ENCODE measurements at regions not wholly inside any gene's neighbourhood (a gene's known extent, or its start where the extent isn't known, plus 50 kb on each side); places are given as distances from the start of the nearest gene placed in this dataset.

DNA sequence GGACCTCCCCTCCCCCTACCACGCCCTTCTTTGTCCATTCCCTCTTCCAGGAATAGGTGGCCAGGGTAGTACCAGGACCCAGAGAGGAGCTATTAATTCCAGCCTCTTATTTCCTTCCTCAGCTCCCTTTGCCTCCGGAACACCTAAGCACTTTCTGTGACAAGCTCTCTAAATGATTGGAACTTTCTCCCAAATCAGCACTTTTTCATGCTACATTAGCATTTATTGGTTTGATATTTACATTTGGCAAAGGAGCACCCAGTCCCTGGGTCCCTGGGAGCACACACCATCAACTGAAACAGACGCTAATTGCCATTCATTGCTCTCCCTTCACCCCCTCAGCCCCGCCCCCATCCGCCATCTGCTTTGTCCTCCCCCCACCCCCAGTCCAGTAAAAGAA, 182.0 kb upstream of the BCOR start:
- H3K4me3 Mint-ChIP-seq (ENCODE audit: unreplicated experiment), result no peak overlapping the region
- TF ChIP-seq, protein P1, sequence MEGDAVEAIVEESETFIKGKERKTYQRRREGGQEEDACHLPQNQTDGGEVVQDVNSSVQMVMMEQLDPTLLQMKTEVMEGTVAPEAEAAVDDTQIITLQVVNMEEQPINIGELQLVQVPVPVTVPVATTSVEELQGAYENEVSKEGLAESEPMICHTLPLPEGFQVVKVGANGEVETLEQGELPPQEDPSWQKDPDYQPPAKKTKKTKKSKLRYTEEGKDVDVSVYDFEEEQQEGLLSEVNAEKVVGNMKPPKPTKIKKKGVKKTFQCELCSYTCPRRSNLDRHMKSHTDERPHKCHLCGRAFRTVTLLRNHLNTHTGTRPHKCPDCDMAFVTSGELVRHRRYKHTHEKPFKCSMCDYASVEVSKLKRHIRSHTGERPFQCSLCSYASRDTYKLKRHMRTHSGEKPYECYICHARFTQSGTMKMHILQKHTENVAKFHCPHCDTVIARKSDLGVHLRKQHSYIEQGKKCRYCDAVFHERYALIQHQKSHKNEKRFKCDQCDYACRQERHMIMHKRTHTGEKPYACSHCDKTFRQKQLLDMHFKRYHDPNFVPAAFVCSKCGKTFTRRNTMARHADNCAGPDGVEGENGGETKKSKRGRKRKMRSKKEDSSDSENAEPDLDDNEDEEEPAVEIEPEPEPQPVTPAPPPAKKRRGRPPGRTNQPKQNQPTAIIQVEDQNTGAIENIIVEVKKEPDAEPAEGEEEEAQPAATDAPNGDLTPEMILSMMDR (IDR thresholded peaks at IDR 0.05), result no peak
- H3K4me1 Mint-ChIP-seq (ENCODE audit: low read depth), result peaks cover 17% of the 10 kb centered on the region
- H3K27ac Mint-ChIP-seq (ENCODE audit: unreplicated experiment), result no peak overlapping the region
- DNase-seq (ENCODE audit: low spot score), result no peak
- no peaks in the 10 kb centered on the region for H3K36me3 Mint-ChIP-seq (ENCODE audit: low read depth)
- H3K9me3 Mint-ChIP-seq (ENCODE audit: low read depth), result peaks cover 18% of the 10 kb centered on the region
- H3K27me3 Mint-ChIP-seq (ENCODE audit: low read depth), result no peaks in the 10 kb centered on the region

DNA sequence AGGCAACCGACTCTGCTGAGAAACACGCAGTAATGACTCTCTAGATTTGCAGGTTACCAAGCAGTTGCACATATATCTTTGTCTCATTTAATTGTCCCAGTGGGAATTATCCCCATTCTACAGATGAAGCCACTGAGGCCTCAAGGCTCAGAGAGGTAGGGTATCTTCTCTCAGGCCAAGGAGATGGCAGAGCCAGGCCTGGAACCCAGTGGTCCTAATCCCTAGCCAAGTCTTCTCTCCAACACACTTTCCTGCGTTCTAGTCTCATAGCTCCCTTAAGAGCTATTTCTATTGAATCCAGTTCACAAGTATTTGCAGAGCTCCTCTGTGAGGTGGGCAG, 181.3 kb upstream of the BCOR start:
- TF ChIP-seq, protein P1 (IDR thresholded peaks at IDR 0.05), result no peak
- Mint-ChIP-seq H3K27me3 (ENCODE audit: low read depth) (no peaks in the 10 kb centered on the region), H3K27ac (ENCODE audit: unreplicated experiment) (no peak overlapping the region), H3K9me3 (ENCODE audit: low read depth) (peaks cover 17% of the 10 kb centered on the region), H3K4me1 (ENCODE audit: low read depth) (peaks cover 17% of the 10 kb centered on the region), H3K4me3 (ENCODE audit: unreplicated experiment) (no peak overlapping the region), H3K36me3 (ENCODE audit: low read depth) (no peaks in the 10 kb centered on the region)
- no peak for DNase-seq (ENCODE audit: low spot score)

DNA sequence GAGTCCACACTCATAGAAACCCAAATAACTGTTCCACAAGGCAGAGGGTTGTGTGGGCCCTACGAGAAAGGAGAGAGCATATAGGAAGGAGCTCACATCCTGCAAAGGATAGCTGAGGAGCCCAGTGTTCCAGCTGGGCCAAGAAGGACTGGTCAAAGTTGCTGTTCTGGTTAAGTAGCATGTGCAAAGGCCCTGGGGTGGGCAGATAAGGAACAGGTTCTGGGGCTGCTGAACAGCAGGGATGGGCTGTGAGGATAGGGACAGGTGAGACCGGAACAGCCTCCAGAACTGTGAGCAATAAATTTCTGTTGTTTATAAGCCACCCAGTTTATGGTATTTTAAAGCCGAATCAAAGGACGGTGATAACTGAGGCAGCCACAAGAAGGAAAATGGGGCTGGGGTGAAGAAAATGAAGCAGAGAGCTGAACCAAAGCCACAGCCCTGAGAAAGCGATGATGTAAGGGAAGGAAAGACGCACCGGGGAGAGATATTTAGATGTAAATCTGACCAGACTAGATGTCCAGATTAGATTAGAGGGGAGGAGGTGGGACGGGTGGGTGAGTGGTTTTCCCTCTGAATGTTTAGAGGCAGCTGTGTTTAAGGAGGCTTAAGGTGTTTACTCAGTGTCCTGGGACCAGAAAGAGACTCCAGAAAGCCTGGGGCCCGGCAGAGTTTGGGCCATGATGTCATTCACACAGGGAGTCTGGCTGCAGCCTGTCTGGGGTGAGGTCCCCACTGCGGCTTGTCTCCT, 180.8 kb upstream of the BCOR start:
- Mint-ChIP-seq H3K27ac (ENCODE audit: unreplicated experiment) (no peak overlapping the region), H3K27me3 (ENCODE audit: low read depth) (no peaks in the 10 kb centered on the region), H3K4me3 (ENCODE audit: unreplicated experiment) (no peak overlapping the region), H3K36me3 (ENCODE audit: low read depth) (no peaks in the 10 kb centered on the region), H3K4me1 (ENCODE audit: low read depth) (peaks cover 14% of the 10 kb centered on the region), H3K9me3 (ENCODE audit: low read depth) (peaks cover 17% of the 10 kb centered on the region)
- TF ChIP-seq, protein P1 (IDR thresholded peaks at IDR 0.05), result no peak
- peak; percentile 44 for DNase-seq (ENCODE audit: low spot score)

DNA sequence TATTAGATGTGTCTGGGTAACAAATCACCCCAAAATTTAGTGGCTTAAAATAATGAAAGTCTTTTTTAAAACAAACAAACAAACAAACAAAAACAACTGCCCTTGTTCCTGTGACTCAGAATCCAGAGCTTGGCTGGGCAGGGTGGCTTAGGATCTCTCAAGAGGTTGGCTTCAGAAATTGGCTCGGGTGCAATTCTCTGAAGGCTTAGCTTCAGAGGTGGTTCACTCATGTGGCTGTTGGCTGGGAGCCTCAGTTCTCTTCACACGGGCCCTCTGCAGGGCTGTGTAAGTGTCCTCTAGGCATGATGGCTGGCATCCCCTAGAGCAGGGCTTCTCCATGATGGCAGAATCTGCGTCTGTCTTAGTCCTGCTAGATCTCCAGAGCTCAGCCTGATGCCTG, 179.9 kb upstream of the BCOR start:
- DNase-seq (ENCODE audit: low spot score), result no peak
- H3K4me3 Mint-ChIP-seq (ENCODE audit: unreplicated experiment), result no peak overlapping the region
- H3K9me3 Mint-ChIP-seq (ENCODE audit: low read depth), result peaks cover 17% of the 10 kb centered on the region

DNA sequence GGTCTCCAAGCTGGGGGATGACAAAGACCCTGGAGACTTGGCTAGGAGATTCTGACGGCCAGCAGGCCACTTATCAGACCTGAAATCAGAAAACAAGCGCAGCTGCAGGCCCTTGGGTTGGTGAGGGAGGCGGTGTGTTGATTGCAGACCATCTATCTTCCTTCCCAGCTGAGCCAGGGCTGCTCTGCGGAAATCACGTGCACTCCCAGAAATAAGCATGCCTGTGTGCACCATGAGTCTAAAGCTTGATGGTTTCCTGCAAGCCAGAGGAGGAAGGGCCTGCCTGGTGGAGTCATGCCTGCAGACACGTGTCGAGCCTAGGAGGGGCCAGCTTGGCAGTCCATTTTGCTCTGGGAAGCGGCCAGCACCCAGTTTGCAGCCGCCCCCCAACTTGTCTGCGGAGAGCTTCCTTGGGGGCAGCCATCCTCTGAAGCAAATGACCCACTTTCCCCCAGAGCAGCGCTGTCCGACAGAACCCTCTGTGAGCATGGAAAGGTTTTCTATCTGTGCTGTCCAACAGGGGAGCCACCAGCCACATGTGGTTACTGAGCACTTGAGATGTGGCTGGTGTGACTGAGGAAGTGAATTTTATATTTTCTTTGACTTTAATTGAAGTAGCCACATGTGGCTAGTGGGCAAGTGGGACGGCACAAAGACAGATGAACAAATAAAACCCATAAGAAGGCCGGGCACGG, 175.7 kb upstream of the BCOR start:
- TF ChIP-seq, protein P1 (IDR thresholded peaks at IDR 0.05), result no peak
- Mint-ChIP-seq H3K36me3 (ENCODE audit: low read depth) (no peaks in the 10 kb centered on the region), H3K9me3 (ENCODE audit: low read depth) (peaks cover 11% of the 10 kb centered on the region), H3K4me1 (ENCODE audit: low read depth) (peaks cover 3% of the 10 kb centered on the region), H3K27ac (ENCODE audit: unreplicated experiment) (no peak overlapping the region), H3K4me3 (ENCODE audit: unreplicated experiment) (no peak overlapping the region), H3K27me3 (ENCODE audit: low read depth) (no peaks in the 10 kb centered on the region)
- no peak for DNase-seq (ENCODE audit: low spot score)

More for the DNA sequence above, 179.9 kb upstream of the BCOR start:
- Mint-ChIP-seq H3K36me3 (ENCODE audit: low read depth) (no peaks in the 10 kb centered on the region), H3K27me3 (ENCODE audit: low read depth) (no peaks in the 10 kb centered on the region), H3K4me1 (ENCODE audit: low read depth) (peaks cover 6% of the 10 kb centered on the region), H3K27ac (ENCODE audit: unreplicated experiment) (no peak overlapping the region)
- TF ChIP-seq, protein P1 (IDR thresholded peaks at IDR 0.05), result no peak
